HEK293 (cell line): ENCODE measurements at regions not wholly inside any gene's neighbourhood (a gene's known extent, or its start where the extent isn't known, plus 50 kb on each side); places are given as distances from the start of the nearest gene placed in this dataset.

ENCODE experiments used
- HOXA7 ChIP-seq: sonication (generic); formaldehyde crosslinking; IDR thresholded peaks from 2 replicates; pipeline ENCODE4 v1.8.1; 2022; ENCODE audit warnings: missing genetic modification reagents, borderline replicate concordance
- TCF7L2 ChIP-seq: IDR thresholded peaks from 2 replicates; pipeline ENCODE4 v1.6.1; 2011; ENCODE audit warnings: low read depth, mild to moderate bottlenecking, inconsistent platforms, low read length, moderate library complexity, borderline replicate concordance
- ZNF10 ChIP-seq: fragments of 450-650 bp; formaldehyde crosslinking; IDR thresholded peaks from 2 replicates; pipeline ENCODE4 v1.5.1; 2017; ENCODE audit warnings: missing biosample characterization, missing genetic modification characterization
- ZNF24 ChIP-seq: fragments of 450-650 bp; formaldehyde crosslinking; IDR thresholded peaks from 2 replicates; pipeline ENCODE4 v1.5.1; 2016; ENCODE audit warnings: missing biosample characterization, missing genetic modification characterization
- ZNF302 ChIP-seq: fragments of 450-650 bp; formaldehyde crosslinking; IDR thresholded peaks from 2 replicates; pipeline ENCODE4 v1.5.1; 2016; ENCODE audit warnings: missing biosample characterization, missing genetic modification characterization, low read depth
- ZNF654 ChIP-seq: fragments of 450-650 bp; formaldehyde crosslinking; IDR thresholded peaks from 2 replicates; pipeline ENCODE4 v1.5.1; 2016; ENCODE audit warnings: low read depth, missing biosample characterization, missing genetic modification characterization
- TF ChIP-seq, protein P1 (sequence below): fragments of 450-650 bp; formaldehyde crosslinking; IDR thresholded peaks from 2 replicates; pipeline ENCODE4 v1.5.1; 2016; ENCODE audit warnings: missing biosample characterization, missing genetic modification characterization

DNA sequence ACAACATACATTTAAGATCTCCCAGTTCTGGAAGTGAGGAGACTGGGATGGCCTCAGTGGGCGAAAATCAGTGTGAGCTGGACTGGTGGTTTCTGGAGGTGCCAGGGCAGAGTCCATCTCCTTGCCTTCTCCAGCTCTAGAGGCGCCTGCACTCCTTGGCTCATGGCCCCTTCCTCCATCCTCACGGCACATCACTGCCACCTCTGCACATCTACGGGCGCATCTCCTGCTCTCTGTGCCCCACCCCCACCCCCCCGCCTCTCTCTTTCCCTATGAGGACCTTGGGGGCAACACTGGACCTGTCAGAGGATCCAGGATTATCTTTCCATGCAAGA is 62.8 kb upstream of the DIO3 start:
- TF ChIP-seq, protein P1, sequence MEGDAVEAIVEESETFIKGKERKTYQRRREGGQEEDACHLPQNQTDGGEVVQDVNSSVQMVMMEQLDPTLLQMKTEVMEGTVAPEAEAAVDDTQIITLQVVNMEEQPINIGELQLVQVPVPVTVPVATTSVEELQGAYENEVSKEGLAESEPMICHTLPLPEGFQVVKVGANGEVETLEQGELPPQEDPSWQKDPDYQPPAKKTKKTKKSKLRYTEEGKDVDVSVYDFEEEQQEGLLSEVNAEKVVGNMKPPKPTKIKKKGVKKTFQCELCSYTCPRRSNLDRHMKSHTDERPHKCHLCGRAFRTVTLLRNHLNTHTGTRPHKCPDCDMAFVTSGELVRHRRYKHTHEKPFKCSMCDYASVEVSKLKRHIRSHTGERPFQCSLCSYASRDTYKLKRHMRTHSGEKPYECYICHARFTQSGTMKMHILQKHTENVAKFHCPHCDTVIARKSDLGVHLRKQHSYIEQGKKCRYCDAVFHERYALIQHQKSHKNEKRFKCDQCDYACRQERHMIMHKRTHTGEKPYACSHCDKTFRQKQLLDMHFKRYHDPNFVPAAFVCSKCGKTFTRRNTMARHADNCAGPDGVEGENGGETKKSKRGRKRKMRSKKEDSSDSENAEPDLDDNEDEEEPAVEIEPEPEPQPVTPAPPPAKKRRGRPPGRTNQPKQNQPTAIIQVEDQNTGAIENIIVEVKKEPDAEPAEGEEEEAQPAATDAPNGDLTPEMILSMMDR (tag by site-specific recombination): no peak
- TF ChIP-seq ZNF654 (tag by site-specific recombination) (no peak), ZNF24 (no peak), ZNF302 (tag by site-specific recombination) (no peak), ZNF10 (no peak), HOXA7 (CRISPR knock-in tag) (no peak), TCF7L2 (no peak)
